ENCODE measurements at regions not wholly inside any gene's neighbourhood (a gene's known extent, or its start where the extent isn't known, plus 50 kb on each side); places are given as distances from the start of the nearest gene placed in this dataset.

- no peak overlapping the region for H3K4me3 Mint-ChIP-seq
- H3K27me3 Mint-ChIP-seq (ENCODE audit: low read depth): no peaks in the 10 kb centered on the region
- H3K9me3 Mint-ChIP-seq: peaks cover 3 to 5% of the 10 kb centered on the region in 2 donors
- ATAC-seq (replicated peaks in 1 of 2): no peak
- H3K36me3 Mint-ChIP-seq (ENCODE audit: insufficient read depth in 2 of 2): peaks cover 2% of the 10 kb centered on the region in 2 donors
- no peak for DNase-seq
- H3K27ac Mint-ChIP-seq: no peak overlapping the region
- H3K4me1 Mint-ChIP-seq (ENCODE audit: low read depth): no peaks in the 10 kb centered on the region
These were observed 162.7 kb downstream of the RPS24 start for GRCh38 chr10:78196396-78196795.

- Mint-ChIP-seq H3K9me3 (peaks cover 3 to 5% of the 10 kb centered on the region in 2 donors), H3K4me1 (ENCODE audit: low read depth) (no peaks in the 10 kb centered on the region), H3K27me3 (ENCODE audit: low read depth) (no peaks in the 10 kb centered on the region), H3K27ac (no peak overlapping the region), H3K4me3 (no peak overlapping the region), H3K36me3 (ENCODE audit: insufficient read depth in 2 of 2) (peaks cover 2% of the 10 kb centered on the region in 2 donors)
- ATAC-seq (replicated peaks in 1 of 2) (peak; percentile 73 to 89), DNase-seq (peak; percentile 10 to 13)
These were observed 163.3 kb downstream of the RPS24 start for GRCh38 chr10:78196964-78197363.

GRCh38 chr10:78197628-78198272 is 164.1 kb downstream of the RPS24 start:
- DNase-seq (no peak), ATAC-seq (replicated peaks in 1 of 2) (no peak)
- Mint-ChIP-seq H3K4me3 (no peak overlapping the region), H3K27ac (no peak overlapping the region), H3K4me1 (ENCODE audit: low read depth) (no peaks in the 10 kb centered on the region), H3K36me3 (ENCODE audit: insufficient read depth in 2 of 2) (peaks cover 2% of the 10 kb centered on the region in 2 donors), H3K9me3 (peaks cover 2 to 5% of the 10 kb centered on the region in 2 donors), H3K27me3 (ENCODE audit: low read depth) (no peaks in the 10 kb centered on the region)

- Mint-ChIP-seq H3K36me3 (ENCODE audit: insufficient read depth in 2 of 2) (no peaks in the 10 kb centered on the region), H3K4me3 (no peak overlapping the region), H3K27me3 (ENCODE audit: low read depth) (no peaks in the 10 kb centered on the region), H3K4me1 (ENCODE audit: low read depth) (no peaks in the 10 kb centered on the region), H3K27ac (no peak overlapping the region), H3K9me3 (no peaks in the 10 kb centered on the region)
- ATAC-seq (replicated peaks in 1 of 2) (no peak), DNase-seq (no peak)
These were observed 165.5 kb downstream of the RPS24 start for GRCh38 chr10:78199005-78199725.

GRCh38 chr10:78199759-78200158 is 166.1 kb downstream of the RPS24 start:
- DNase-seq (no peak), ATAC-seq (replicated peaks in 1 of 2) (no peak)
- no peak overlapping the region for H3K27ac Mint-ChIP-seq
- H3K36me3 Mint-ChIP-seq (ENCODE audit: insufficient read depth in 2 of 2): no peaks in the 10 kb centered on the region
- H3K4me1 Mint-ChIP-seq (ENCODE audit: low read depth): no peaks in the 10 kb centered on the region
- no peaks in the 10 kb centered on the region for H3K27me3 Mint-ChIP-seq (ENCODE audit: low read depth)
- no peaks in the 10 kb centered on the region for H3K9me3 Mint-ChIP-seq
- no peak overlapping the region for H3K4me3 Mint-ChIP-seq

GRCh38 chr10:78200686-78201085 is 167.0 kb downstream of the RPS24 start:
- Mint-ChIP-seq H3K27ac (no peak overlapping the region), H3K4me3 (no peak overlapping the region), H3K36me3 (ENCODE audit: insufficient read depth in 2 of 2) (no peaks in the 10 kb centered on the region), H3K4me1 (ENCODE audit: low read depth) (no peaks in the 10 kb centered on the region), H3K27me3 (ENCODE audit: low read depth) (no peaks in the 10 kb centered on the region), H3K9me3 (no peaks in the 10 kb centered on the region)
- no peak for DNase-seq
- ATAC-seq (replicated peaks in 1 of 2): no peak

GRCh38 chr10:78202386-78202785 is 168.7 kb downstream of the RPS24 start:
- Mint-ChIP-seq H3K36me3 (ENCODE audit: insufficient read depth in 2 of 2) (no peaks in the 10 kb centered on the region), H3K27ac (no peak overlapping the region), H3K27me3 (ENCODE audit: low read depth) (no peaks in the 10 kb centered on the region), H3K9me3 (no peaks in the 10 kb centered on the region), H3K4me1 (ENCODE audit: low read depth) (no peaks in the 10 kb centered on the region), H3K4me3 (no peak overlapping the region)
- DNase-seq: no peak
- ATAC-seq (replicated peaks in 1 of 2): no peak

GRCh38 chr10:78203915-78204818 is 170.5 kb downstream of the RPS24 start:
- Mint-ChIP-seq H3K27me3 (ENCODE audit: low read depth) (no peaks in the 10 kb centered on the region), H3K27ac (no peak overlapping the region), H3K36me3 (ENCODE audit: insufficient read depth in 2 of 2) (no peaks in the 10 kb centered on the region), H3K9me3 (no peaks in the 10 kb centered on the region), H3K4me1 (ENCODE audit: low read depth) (no peaks in the 10 kb centered on the region), H3K4me3 (no peak overlapping the region)
- ATAC-seq (replicated peaks in 1 of 2): no peak
- DNase-seq: no peak

GRCh38 chr10:78205457-78206016 is 171.9 kb downstream of the RPS24 start:
- peak in 1 of 2 donors; percentile 38 for ATAC-seq (replicated peaks in 1 of 2)

GRCh38 chr10:78207216-78207615 is 173.6 kb downstream of the RPS24 start:
- Mint-ChIP-seq H3K9me3 (no peaks in the 10 kb centered on the region), H3K27ac (no peak overlapping the region), H3K36me3 (ENCODE audit: insufficient read depth in 2 of 2) (no peaks in the 10 kb centered on the region), H3K27me3 (ENCODE audit: low read depth) (no peaks in the 10 kb centered on the region), H3K4me3 (no peak overlapping the region), H3K4me1 (ENCODE audit: low read depth) (no peaks in the 10 kb centered on the region)
- DNase-seq: no peak
- ATAC-seq (replicated peaks in 1 of 2): no peak

More at GRCh38 chr10:78205457-78206016, 171.9 kb downstream of the RPS24 start:
- Mint-ChIP-seq H3K4me1 (ENCODE audit: low read depth) (no peaks in the 10 kb centered on the region), H3K27me3 (ENCODE audit: low read depth) (no peaks in the 10 kb centered on the region), H3K36me3 (ENCODE audit: insufficient read depth in 2 of 2) (no peaks in the 10 kb centered on the region), H3K9me3 (no peaks in the 10 kb centered on the region), H3K4me3 (no peak overlapping the region), H3K27ac (peak overlapping the region; percentile 49)
- DNase-seq: no peak

GRCh38 chr10:78207776-78208175 is 174.1 kb downstream of the RPS24 start:
- H3K27ac Mint-ChIP-seq: no peak overlapping the region

GRCh38 chr10:78209970-78210369 is 176.3 kb downstream of the RPS24 start:
- Mint-ChIP-seq H3K27me3 (ENCODE audit: low read depth) (peaks cover 1% of the 10 kb centered on the region), H3K4me1 (ENCODE audit: low read depth) (no peaks in the 10 kb centered on the region), H3K36me3 (ENCODE audit: insufficient read depth in 2 of 2) (no peaks in the 10 kb centered on the region), H3K27ac (no peak overlapping the region), H3K9me3 (no peaks in the 10 kb centered on the region), H3K4me3 (no peak overlapping the region)
- ATAC-seq (replicated peaks in 1 of 2) (no peak), DNase-seq (no peak)

More at GRCh38 chr10:78207776-78208175, 174.1 kb downstream of the RPS24 start:
- Mint-ChIP-seq H3K27me3 (ENCODE audit: low read depth) (no peaks in the 10 kb centered on the region), H3K36me3 (ENCODE audit: insufficient read depth in 2 of 2) (no peaks in the 10 kb centered on the region), H3K9me3 (no peaks in the 10 kb centered on the region), H3K4me1 (ENCODE audit: low read depth) (no peaks in the 10 kb centered on the region), H3K4me3 (no peak overlapping the region)
- no peak for ATAC-seq (replicated peaks in 1 of 2)
- DNase-seq: no peak

GRCh38 chr10:78210548-78210947 is 176.9 kb downstream of the RPS24 start:
- no peak for DNase-seq
- Mint-ChIP-seq H3K27me3 (ENCODE audit: low read depth) (peaks cover 7% of the 10 kb centered on the region), H3K4me1 (ENCODE audit: low read depth) (no peaks in the 10 kb centered on the region), H3K9me3 (no peaks in the 10 kb centered on the region), H3K36me3 (ENCODE audit: insufficient read depth in 2 of 2) (no peaks in the 10 kb centered on the region), H3K27ac (no peak overlapping the region), H3K4me3 (no peak overlapping the region)
- peak; percentile 25 to 26 for ATAC-seq (replicated peaks in 1 of 2)

All from activated T-cell treated with anti-CD3 and anti-CD28 coated beads, Interleukin-2, amount 50 U/mL, for 72 hours (primary cell).